ENCODE measurements at regions not wholly inside any gene's neighbourhood (a gene's known extent, or its start where the extent isn't known, plus 50 kb on each side); places are given as distances from the start of the nearest gene placed in this dataset.

DNA sequence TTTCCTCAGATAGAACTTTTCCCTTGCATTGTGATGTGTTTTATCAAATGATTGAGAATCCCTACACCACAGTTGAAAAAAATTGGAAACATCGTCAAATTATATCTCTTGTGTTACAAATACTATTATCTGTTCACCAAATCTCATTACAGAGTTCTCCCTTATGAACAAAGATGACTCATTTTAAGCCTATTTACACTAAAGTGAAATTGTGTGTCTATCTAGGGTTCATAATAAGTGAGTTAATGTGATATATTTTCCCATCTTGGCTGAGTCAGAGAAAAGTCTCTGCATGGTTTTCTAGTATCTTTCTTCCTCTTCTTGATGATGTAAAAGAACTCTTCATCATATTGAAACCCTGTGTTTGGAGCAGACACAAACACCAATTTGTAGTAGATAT, 1263.3 kb upstream of the EYS start:
- no peaks in the 10 kb centered on the region for H3K36me3 ChIP-seq (ENCODE audit: control insufficient read depth in 2 of 4, insufficient read depth in 4 of 4, low read length in 3 of 4)
- no peak overlapping the region for H3K23ac ChIP-seq (ENCODE audit: insufficient read length)
- H3K56ac ChIP-seq (replicated peaks; ENCODE audit: insufficient read length, low read depth, low read length): no peak overlapping the region
- no peak overlapping the region for H3K9ac ChIP-seq (replicated peaks in 1 of 4; ENCODE audit: extremely low read depth in 1 of 4, low read depth in 3 of 4, low read length in 3 of 4)
- no peak overlapping the region for H3K4me2 ChIP-seq (ENCODE audit: insufficient read depth in 1 of 2, low read depth in 2 of 2, low read length in 2 of 2)
- H4K8ac ChIP-seq (ENCODE audit: extremely low read depth, insufficient read depth, low read length): no peak overlapping the region
- no peak for DNase-seq (ENCODE audit: low read depth in 1 of 2, low spot score in 2 of 2)
- H3K23me2 ChIP-seq (ENCODE audit: low read depth, low read length): no peaks in the 10 kb centered on the region
- no peak overlapping the region for H2BK5ac ChIP-seq (ENCODE audit: low read depth, low read length)
- no peak overlapping the region for H2BK20ac ChIP-seq (ENCODE audit: low read length)
- no peak overlapping the region for H3K4me3 ChIP-seq (ENCODE audit: extremely low read depth in 1 of 4, insufficient read depth in 2 of 4, low read depth in 3 of 4, low read length in 4 of 4)
- H3K18ac ChIP-seq (ENCODE audit: extremely low read depth, low read length): no peak overlapping the region
- no peak overlapping the region for H2AFZ ChIP-seq (ENCODE audit: low read length)
- H4K5ac ChIP-seq (ENCODE audit: insufficient read length, low read depth, low read length): no peak overlapping the region
- no peaks in the 10 kb centered on the region for H3K4me1 ChIP-seq (replicated peaks in 1 of 4; ENCODE audit: control insufficient read depth in 3 of 4, insufficient read depth in 4 of 4, low read length in 3 of 4)
- no peak overlapping the region for H2BK12ac ChIP-seq (ENCODE audit: low read depth, low read length)
- ChIA-PET POLR2A (ENCODE audit: partially characterized antibody) (no interaction called here), CTCF (ENCODE audit: partially characterized antibody) (no interaction called here)
- H3K79me2 ChIP-seq (ENCODE audit: control insufficient read depth in 1 of 2, insufficient read depth in 2 of 2, low read length in 2 of 2): no peaks in the 10 kb centered on the region
- no peak for FAIRE-seq
- H3K79me1 ChIP-seq (ENCODE audit: low read depth, low read length): no peaks in the 10 kb centered on the region
- H3K27me3 ChIP-seq (replicated peaks in 1 of 4; ENCODE audit: control insufficient read depth in 3 of 4, extremely low read depth in 1 of 4, insufficient read depth in 3 of 4, low read length in 3 of 4): peaks cover 0 to 1% (median 0%) of the 10 kb centered on the region in 4 experiments; a peak in 1 of 7 replicates
- no peak overlapping the region for H2BK15ac ChIP-seq (ENCODE audit: low read length)
- 96% methylated on average over 1 of the region's 1 CpG; no CpG with 5 or more reads in 1 of the 2 experiments for WGBS, 2 experiments (ENCODE audit: extremely low coverage in 1 of 2, insufficient coverage in 1 of 2, insufficient read length in 1 of 2, insufficient replicate concordance in 2 of 2, low coverage in 1 of 2, low lambda C conversion rate in 2 of 2, missing lambda C conversion rate in 1 of 2)
- no peak overlapping the region for H3K14ac ChIP-seq (ENCODE audit: insufficient read length)
- no peak overlapping the region for H2AK5ac ChIP-seq (ENCODE audit: low read depth, low read length)
- H2BK120ac ChIP-seq (replicated peaks; ENCODE audit: low read depth, low read length): no peak overlapping the region
- H4K20me1 ChIP-seq (replicated peaks in 1 of 2; ENCODE audit: control insufficient read depth in 1 of 2, insufficient read depth in 2 of 2, low read length in 2 of 2): no peaks in the 10 kb centered on the region
- no peak overlapping the region for H4K91ac ChIP-seq (replicated peaks; ENCODE audit: insufficient read length, low read length)
- no peaks in the 10 kb centered on the region for H3K9me3 ChIP-seq (ENCODE audit: insufficient read depth in 2 of 2, low read depth in 1 of 2, low read length in 1 of 2)
- no peak overlapping the region for H3K4ac ChIP-seq (replicated peaks; ENCODE audit: insufficient read length, low read depth, low read length)
- H3K27ac ChIP-seq (ENCODE audit: low read depth, low read length): no peak overlapping the region
- no peak for TF ChIP-seq HDAC2 (IDR thresholded peaks at IDR 0.05; ENCODE audit: borderline replicate concordance in 1 of 2, low read depth in 2 of 2, low read length in 2 of 2)
- TF ChIP-seq, protein P1, sequence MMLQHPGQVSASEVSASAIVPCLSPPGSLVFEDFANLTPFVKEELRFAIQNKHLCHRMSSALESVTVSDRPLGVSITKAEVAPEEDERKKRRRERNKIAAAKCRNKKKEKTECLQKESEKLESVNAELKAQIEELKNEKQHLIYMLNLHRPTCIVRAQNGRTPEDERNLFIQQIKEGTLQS (IDR thresholded peaks at IDR 0.05; ENCODE audit: insufficient read depth, low read depth, low read length): no peak
- TF ChIP-seq NRF1 (IDR thresholded peaks at IDR 0.05; ENCODE audit: low read depth, low read length): no peak
- no peak for TF ChIP-seq JUND (IDR thresholded peaks at IDR 0.05; ENCODE audit: low read length)
- no peak for TF ChIP-seq SP1 (IDR thresholded peaks at IDR 0.05; ENCODE audit: low read depth, low read length)
- TF ChIP-seq GTF2F1 (IDR thresholded peaks at IDR 0.05; ENCODE audit: borderline replicate concordance, low read depth, low read length): no peak
- TF ChIP-seq TEAD4 (IDR thresholded peaks at IDR 0.05; ENCODE audit: low read depth, low read length): no peak
- TF ChIP-seq, protein P2, sequence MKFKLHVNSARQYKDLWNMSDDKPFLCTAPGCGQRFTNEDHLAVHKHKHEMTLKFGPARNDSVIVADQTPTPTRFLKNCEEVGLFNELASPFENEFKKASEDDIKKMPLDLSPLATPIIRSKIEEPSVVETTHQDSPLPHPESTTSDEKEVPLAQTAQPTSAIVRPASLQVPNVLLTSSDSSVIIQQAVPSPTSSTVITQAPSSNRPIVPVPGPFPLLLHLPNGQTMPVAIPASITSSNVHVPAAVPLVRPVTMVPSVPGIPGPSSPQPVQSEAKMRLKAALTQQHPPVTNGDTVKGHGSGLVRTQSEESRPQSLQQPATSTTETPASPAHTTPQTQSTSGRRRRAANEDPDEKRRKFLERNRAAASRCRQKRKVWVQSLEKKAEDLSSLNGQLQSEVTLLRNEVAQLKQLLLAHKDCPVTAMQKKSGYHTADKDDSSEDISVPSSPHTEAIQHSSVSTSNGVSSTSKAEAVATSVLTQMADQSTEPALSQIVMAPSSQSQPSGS (IDR thresholded peaks at IDR 0.05; ENCODE audit: low read length): no peak
- no peak for TF ChIP-seq POU5F1 (IDR thresholded peaks at IDR 0.05; ENCODE audit: low read depth, low read length)
- no peak for TF ChIP-seq RFX5 (IDR thresholded peaks at IDR 0.05; ENCODE audit: borderline replicate concordance, low read depth, low read length)
- TF ChIP-seq NANOG (IDR thresholded peaks at IDR 0.05; ENCODE audit: insufficient read depth, low read depth, low read length, poor library complexity, severe bottlenecking): no peak
- TF ChIP-seq EZH2 (IDR thresholded peaks at IDR 0.05; ENCODE audit: low read depth, low read length, severe bottlenecking): no peak
- no peak for TF ChIP-seq FOSL1 (IDR thresholded peaks at IDR 0.05; ENCODE audit: insufficient read depth, low read depth, low read length)

Measured in H1 (cell line).